ENCODE measurements at regions not wholly inside any gene's neighbourhood (a gene's known extent, or its start where the extent isn't known, plus 50 kb on each side); places are given as distances from the start of the nearest gene placed in this dataset.

- no peak for TF ChIP-seq CTCF (IDR thresholded peaks at IDR 0.05; ENCODE audit: control extremely low read depth, extremely low read depth, low read depth, missing control alignments)
- ChIA-PET POLR2A (no interaction called here), CTCF (interaction anchor here (1.2 kb wide), 1 partner anchor 17 kb away, joined by 4 read pairs; no protein-coding TSS in a partner anchor)
- DNase-seq (ENCODE audit: extremely low spot score), result no peak
Observed at GRCh38 chr4:31427691-31428090, 707.5 kb downstream of the PCDH7 start.

GRCh38 chr4:31442236-31442635 is 722.1 kb downstream of the PCDH7 start:
- CTCF ChIA-PET, result no interaction called here
- no peak for DNase-seq (ENCODE audit: extremely low spot score)
- POLR2A ChIA-PET, result no interaction called here

GRCh38 chr4:31445526-31445925 is 725.4 kb downstream of the PCDH7 start:
- ChIA-PET POLR2A (no interaction called here), CTCF (no interaction called here)
- DNase-seq (ENCODE audit: extremely low spot score), result no peak
- no peak for TF ChIP-seq CTCF (IDR thresholded peaks at IDR 0.05; ENCODE audit: control extremely low read depth, extremely low read depth, low read depth, missing control alignments)

More at GRCh38 chr4:31442236-31442635, 722.1 kb downstream of the PCDH7 start:
- no peak for TF ChIP-seq CTCF (IDR thresholded peaks at IDR 0.05; ENCODE audit: control extremely low read depth, extremely low read depth, low read depth, missing control alignments)

- ChIA-PET CTCF (no interaction called here), POLR2A (no interaction called here)
- no peak for DNase-seq (ENCODE audit: extremely low spot score)
- TF ChIP-seq CTCF (IDR thresholded peaks at IDR 0.05; ENCODE audit: control extremely low read depth, extremely low read depth, low read depth, missing control alignments), result no peak
Observed at GRCh38 chr4:31455612-31456011, 735.4 kb downstream of the PCDH7 start.

DNA sequence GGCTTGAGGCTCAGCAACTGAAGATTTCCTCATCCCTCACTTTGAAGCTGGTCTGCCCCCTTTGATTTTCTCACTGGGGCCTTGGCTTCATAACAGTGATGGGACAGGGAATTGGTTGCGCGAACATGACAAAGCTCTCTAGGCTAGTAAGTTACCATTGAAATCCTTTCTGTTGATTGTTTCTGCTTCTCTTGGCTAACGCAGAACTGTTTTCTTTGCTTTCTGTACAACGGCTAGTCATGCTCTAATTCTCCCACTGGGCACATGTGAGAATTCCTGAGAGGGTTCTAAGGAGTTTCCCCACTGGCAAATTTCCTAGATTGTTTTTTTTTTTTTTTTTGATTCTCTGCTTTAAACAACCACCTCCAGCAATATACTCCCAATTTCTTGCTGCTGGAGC is 738.6 kb downstream of the PCDH7 start:
- ChIA-PET POLR2A (no interaction called here), CTCF (interaction anchor here (1.2 to 1.4 kb wide), 2 partner anchors 15 to 42 kb away, joined by 3 to 4 read pairs; no protein-coding TSS in a partner anchor)
- TF ChIP-seq CTCF (IDR thresholded peaks at IDR 0.05; ENCODE audit: control extremely low read depth, extremely low read depth, low read depth, missing control alignments), result no peak
- DNase-seq (ENCODE audit: extremely low spot score), result no peak

DNA sequence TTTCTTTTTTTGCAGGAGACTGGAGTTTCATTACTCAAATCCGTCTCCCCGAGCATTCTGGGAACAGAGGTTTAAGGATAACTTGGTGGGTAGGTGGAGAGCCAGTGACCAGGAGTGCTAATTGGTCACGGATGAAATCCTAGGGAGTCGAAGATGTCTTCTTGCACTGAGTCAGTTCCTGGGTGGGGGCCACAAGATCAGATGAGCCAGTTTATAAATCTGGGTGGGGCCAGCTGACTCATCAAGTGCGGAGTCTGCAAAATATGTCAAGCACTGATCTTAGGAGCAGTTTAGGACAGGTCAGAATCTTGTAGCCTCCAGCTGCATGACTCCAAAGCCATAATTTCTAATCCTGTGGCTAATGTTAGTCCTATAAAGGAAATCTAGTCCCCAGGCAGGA is 741.3 kb downstream of the PCDH7 start:
- TF ChIP-seq CTCF (IDR thresholded peaks at IDR 0.05; ENCODE audit: control extremely low read depth, extremely low read depth, low read depth, missing control alignments), result no peak
- DNase-seq (ENCODE audit: extremely low spot score), result no peak
- ChIA-PET CTCF (interaction anchor here (1.4 kb wide), 1 partner anchor 13 kb away, joined by 3 read pairs; no protein-coding TSS in a partner anchor), POLR2A (no interaction called here)

- POLR2A ChIA-PET, result no interaction called here
- no peak for TF ChIP-seq CTCF (IDR thresholded peaks at IDR 0.05; ENCODE audit: control extremely low read depth, extremely low read depth, low read depth, missing control alignments)
- no peak for DNase-seq (ENCODE audit: extremely low spot score)
- CTCF ChIA-PET, result no interaction called here
Observed at GRCh38 chr4:31467781-31468180, 747.6 kb downstream of the PCDH7 start.
